ENCODE measurements at regions not wholly inside any gene's neighbourhood (a gene's known extent, or its start where the extent isn't known, plus 50 kb on each side); places are given as distances from the start of the nearest gene placed in this dataset.

GRCh38 chr1:117795190-117795589, 134.2 kb downstream of the GDAP2 start:
- ChIA-PET CTCF (interaction anchor here (0.5 to 1.6 kb wide), 3 partner anchors 10 to 171 kb away, joined by 3 to 5 read pairs (median 3); no protein-coding TSS in a partner anchor), POLR2A (ENCODE audit: unreplicated experiment) (no interaction called here)
- H4K5ac ChIP-seq (ENCODE audit: low read depth, low read length) = no peak overlapping the region
- no TSS peak for BruUV-seq (replicated peaks)
- intact Hi-C loops (cut with micrococcal nuclease) = no loop called here
- peak overlapping the region; percentile 94 for H2BK120ac ChIP-seq (ENCODE audit: low read depth, low read length)
- in situ Hi-C loops (cut with MboI; ENCODE audit: low sequenced_read_pairs) = no loop called here
- DNase-seq (peak; percentile 94), ATAC-seq (ENCODE audit: low read depth) (peak; percentile 86)
- H3K27ac ChIP-seq (ENCODE audit: insufficient read depth, low read length) = no peak overlapping the region
- H3K4me1 ChIP-seq (ENCODE audit: control insufficient read depth, insufficient read depth, low read length) = peaks cover 13% of the 10 kb centered on the region
- H4K91ac ChIP-seq (ENCODE audit: insufficient read depth, low read depth, low read length) = peak overlapping the region; percentile 30; the same call in 1 of the 2 replicates
- no peak overlapping the region for H4K8ac ChIP-seq (ENCODE audit: low read depth in 2 of 2, low read length in 2 of 2)
- H3K4me2 ChIP-seq (ENCODE audit: low read depth, low read length) = no peak overlapping the region
- H3K18ac ChIP-seq (ENCODE audit: low read depth, low read length) = no peak overlapping the region
- no peak overlapping the region for H3K56ac ChIP-seq (ENCODE audit: extremely low read depth, insufficient read depth, low read length)
- H3K23ac ChIP-seq (ENCODE audit: low read depth, low read length) = no peak overlapping the region
- no peaks in the 10 kb centered on the region for H4K20me1 ChIP-seq (ENCODE audit: insufficient read depth, low read length)
- no peak overlapping the region for H2BK5ac ChIP-seq (ENCODE audit: low read depth, low read length, poor library complexity, severe bottlenecking)
- H2AFZ ChIP-seq (replicated peaks; ENCODE audit: low read length, poor library complexity) = peak overlapping the region; percentile 24
- no peak overlapping the region for H2AK5ac ChIP-seq (ENCODE audit: low read depth, low read length)
- H3K9me3 ChIP-seq (ENCODE audit: control insufficient read depth, insufficient read depth, low read length) = no peaks in the 10 kb centered on the region
- H3K9me1 ChIP-seq (ENCODE audit: insufficient read depth, low read length) = peaks cover 13% of the 10 kb centered on the region; the same call in 1 of the 2 replicates
- H2BK15ac ChIP-seq (ENCODE audit: low read depth, low read length) = no peak overlapping the region
- no CpG with 5 or more reads among the region's 3 CpGs for WGBS, 2 experiments (ENCODE audit: extremely low coverage in 2 of 2, insufficient read length in 1 of 2)
- dilution Hi-C loops (cut with HindIII; ENCODE audit: low sequenced_read_pairs, unreplicated experiment) = no loop called here
- TF ChIP-seq MAFK (IDR thresholded peaks at IDR 0.05; ENCODE audit: low read depth, low read length) (peak; percentile 70), ELK1 (IDR thresholded peaks at IDR 0.05; ENCODE audit: borderline replicate concordance, low read depth, low read length) (no peak), FOS (IDR thresholded peaks at IDR 0.05; ENCODE audit: low read depth, low read length) (0 out of 2 replicates have a peak, but pooled peaks have one; percentile 30), CTCF (conservative IDR thresholded peaks at IDR 0.05; ENCODE audit: low read depth, low read length) (peak; percentile 33; the same call in 1 of the 2 replicates), CHD1 (IDR thresholded peaks at IDR 0.05; ENCODE audit: low read depth, low read length) (no peak), RCOR1 (IDR thresholded peaks at IDR 0.05; ENCODE audit: insufficient replicate concordance, low read length) (no peak), RAD21 (IDR thresholded peaks at IDR 0.05; ENCODE audit: low read length) (peak; percentile 52), POLR2A (IDR thresholded peaks at IDR 0.05; ENCODE audit: low read depth, low read length) (no peak), BHLHE40 (IDR thresholded peaks at IDR 0.05; ENCODE audit: low read depth, low read length) (no peak), SMC3 (IDR thresholded peaks at IDR 0.05; ENCODE audit: low read depth, low read length) (peak; percentile 38; the same call in 1 of the 2 replicates), CEBPB (IDR thresholded peaks at IDR 0.05; ENCODE audit: low read depth, low read length) (peak; percentile 28; the same call in 1 of the 2 replicates), RFX5 (IDR thresholded peaks at IDR 0.05; ENCODE audit: low read depth, low read length) (no peak), MAZ (IDR thresholded peaks at IDR 0.05; ENCODE audit: borderline replicate concordance, low read depth, low read length) (no peak), MXI1 (IDR thresholded peaks at IDR 0.05; ENCODE audit: borderline replicate concordance, low read depth, low read length) (no peak), NFE2L2 (IDR thresholded peaks at IDR 0.05; ENCODE audit: low read depth, low read length) (peak; percentile 56)
- TF ChIP-seq, protein P1, sequence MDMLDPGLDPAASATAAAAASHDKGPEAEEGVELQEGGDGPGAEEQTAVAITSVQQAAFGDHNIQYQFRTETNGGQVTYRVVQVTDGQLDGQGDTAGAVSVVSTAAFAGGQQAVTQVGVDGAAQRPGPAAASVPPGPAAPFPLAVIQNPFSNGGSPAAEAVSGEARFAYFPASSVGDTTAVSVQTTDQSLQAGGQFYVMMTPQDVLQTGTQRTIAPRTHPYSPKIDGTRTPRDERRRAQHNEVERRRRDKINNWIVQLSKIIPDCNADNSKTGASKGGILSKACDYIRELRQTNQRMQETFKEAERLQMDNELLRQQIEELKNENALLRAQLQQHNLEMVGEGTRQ (IDR thresholded peaks at IDR 0.05; ENCODE audit: low read depth, low read length) = no peak
- H2AK9ac ChIP-seq (replicated peaks; ENCODE audit: low read depth, low read length, poor library complexity) = no peak overlapping the region
- H3K4ac ChIP-seq (ENCODE audit: low read depth, low read length) = peak overlapping the region; percentile 64
- H3K4me3 ChIP-seq (ENCODE audit: insufficient read depth, low read depth, low read length) = no peak overlapping the region
- no peak overlapping the region for H3K9ac ChIP-seq (ENCODE audit: low read depth, low read length)
- no peaks in the 10 kb centered on the region for H3K79me1 ChIP-seq (ENCODE audit: low read depth in 1 of 2, low read length in 2 of 2)
- H3K14ac ChIP-seq (replicated peaks; ENCODE audit: low read depth, low read length) = no peak overlapping the region; the same call in 1 of the 2 replicates
- no peaks in the 10 kb centered on the region for H3K36me3 ChIP-seq (ENCODE audit: control insufficient read depth, insufficient read depth, low read length)
- peak overlapping the region; percentile 3; the same call in 1 of the 2 replicates for H2BK20ac ChIP-seq (ENCODE audit: low read depth, low read length)
- no peaks in the 10 kb centered on the region for H3K27me3 ChIP-seq (ENCODE audit: control insufficient read depth, insufficient read depth, low read length)

Data from IMR-90 (cell line).